ENCODE measurements at regions not wholly inside any gene's neighbourhood (a gene's known extent, or its start where the extent isn't known, plus 50 kb on each side); places are given as distances from the start of the nearest gene placed in this dataset.

DNA sequence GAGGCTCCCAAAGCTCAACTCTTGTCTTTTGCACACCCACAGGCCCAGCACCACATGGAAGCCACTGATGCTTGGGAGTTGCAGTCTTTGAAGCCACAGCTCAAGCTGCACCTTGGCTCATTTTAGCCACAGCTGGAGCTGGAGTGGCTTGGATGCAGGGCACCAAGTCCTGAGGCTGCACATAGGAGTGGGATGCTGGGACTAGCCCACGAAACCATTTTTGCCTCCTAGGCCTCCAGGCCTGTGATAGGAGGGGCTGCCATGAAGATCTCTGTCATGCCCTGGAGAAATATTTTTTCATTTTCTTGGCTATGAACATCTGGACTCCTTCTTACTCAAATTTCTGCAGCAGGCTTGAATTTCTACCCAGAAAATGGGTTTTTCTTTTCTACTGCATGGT is 438.5 kb upstream of the TNC start (continued):
- TF ChIP-seq, protein P1, sequence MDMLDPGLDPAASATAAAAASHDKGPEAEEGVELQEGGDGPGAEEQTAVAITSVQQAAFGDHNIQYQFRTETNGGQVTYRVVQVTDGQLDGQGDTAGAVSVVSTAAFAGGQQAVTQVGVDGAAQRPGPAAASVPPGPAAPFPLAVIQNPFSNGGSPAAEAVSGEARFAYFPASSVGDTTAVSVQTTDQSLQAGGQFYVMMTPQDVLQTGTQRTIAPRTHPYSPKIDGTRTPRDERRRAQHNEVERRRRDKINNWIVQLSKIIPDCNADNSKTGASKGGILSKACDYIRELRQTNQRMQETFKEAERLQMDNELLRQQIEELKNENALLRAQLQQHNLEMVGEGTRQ (IDR thresholded peaks at IDR 0.05; ENCODE audit: borderline replicate concordance, low read depth, low read length) = no peak
- TF ChIP-seq GABPA (IDR thresholded peaks at IDR 0.05; ENCODE audit: low read depth) (no peak), NFIC (IDR thresholded peaks at IDR 0.05; ENCODE audit: borderline replicate concordance) (no peak)
- TF ChIP-seq, protein P2, sequence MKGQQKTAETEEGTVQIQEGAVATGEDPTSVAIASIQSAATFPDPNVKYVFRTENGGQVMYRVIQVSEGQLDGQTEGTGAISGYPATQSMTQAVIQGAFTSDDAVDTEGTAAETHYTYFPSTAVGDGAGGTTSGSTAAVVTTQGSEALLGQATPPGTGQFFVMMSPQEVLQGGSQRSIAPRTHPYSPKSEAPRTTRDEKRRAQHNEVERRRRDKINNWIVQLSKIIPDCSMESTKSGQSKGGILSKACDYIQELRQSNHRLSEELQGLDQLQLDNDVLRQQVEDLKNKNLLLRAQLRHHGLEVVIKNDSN (IDR thresholded peaks at IDR 0.05; ENCODE audit: borderline replicate concordance, low read depth) = no peak

DNA sequence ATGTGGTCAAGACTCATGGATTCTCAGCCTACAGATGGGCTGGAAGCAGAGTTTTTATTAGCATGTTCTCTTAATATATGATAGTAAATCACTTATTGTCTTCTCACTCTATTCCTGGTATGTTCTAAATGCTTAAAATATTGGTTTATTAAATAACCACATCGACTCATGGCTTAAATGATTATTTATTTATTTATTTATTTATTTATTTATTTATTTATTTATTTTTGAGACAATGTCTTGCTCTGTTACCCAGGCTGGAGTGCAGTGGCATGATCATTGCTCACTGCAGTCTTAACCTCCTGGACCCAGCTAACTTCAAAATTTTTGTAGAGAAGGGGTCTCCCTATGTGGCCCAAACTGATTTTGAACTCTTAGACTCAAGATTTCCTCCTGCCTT is 457.2 kb upstream of the TNC start:
- H3K27ac ChIP-seq (ENCODE audit: low read depth in 2 of 2, low read length in 1 of 2) = no peak overlapping the region
- H4K20me1 ChIP-seq (ENCODE audit: insufficient read depth) = no peaks in the 10 kb centered on the region
- no peak overlapping the region for H3K4me2 ChIP-seq
- no peaks in the 10 kb centered on the region for H3K9me3 ChIP-seq
- peaks cover 3% of the 10 kb centered on the region for H3F3A ChIP-seq (replicated peaks; ENCODE audit: insufficient read depth)
- H2AFZ ChIP-seq (ENCODE audit: low read depth) = no peak overlapping the region
- H3K4me3 ChIP-seq (ENCODE audit: low read depth in 2 of 2, low read length in 1 of 2) = no peak overlapping the region
- H3K9ac ChIP-seq = no peak overlapping the region
- no peaks in the 10 kb centered on the region for H3K27me3 ChIP-seq (ENCODE audit: insufficient read depth)
- H3K79me2 ChIP-seq (ENCODE audit: insufficient read depth) = no peaks in the 10 kb centered on the region
- ChIA-PET CTCF (interaction anchor here (0.9 to 1.1 kb wide), 3 partner anchors 10 to 998 kb away, joined by 3 to 4 read pairs (median 3); no protein-coding TSS in a partner anchor), POLR2A (no interaction called here)
- 19% methylated on average over 1 of the region's 1 CpG for WGBS (ENCODE audit: low lambda C conversion rate)
- H3K4me1 ChIP-seq (ENCODE audit: control insufficient read depth in 1 of 2, insufficient read depth in 2 of 2, low read depth in 1 of 2, low read length in 1 of 2) = no peaks in the 10 kb centered on the region
- no peaks in the 10 kb centered on the region for H3K9me2 ChIP-seq
- DNase-seq = no peak
- no peaks in the 10 kb centered on the region for H3K36me3 ChIP-seq (replicated peaks in 1 of 2; ENCODE audit: control insufficient read depth in 1 of 2, insufficient read depth in 2 of 2, low read length in 1 of 2)
- TF ChIP-seq NRF1 (IDR thresholded peaks at IDR 0.05; ENCODE audit: low read depth, low read length) = no peak
- TF ChIP-seq POLR2AphosphoS5 (IDR thresholded peaks at IDR 0.05; ENCODE audit: low read depth, low read length) = no peak
- TF ChIP-seq, protein P2 (IDR thresholded peaks at IDR 0.05; ENCODE audit: borderline replicate concordance, low read depth) = no peak
- TF ChIP-seq MEF2A (IDR thresholded peaks at IDR 0.05; ENCODE audit: borderline replicate concordance, low read depth) = no peak
- TF ChIP-seq EP300 (IDR thresholded peaks at IDR 0.05; ENCODE audit: borderline replicate concordance in 1 of 2, low read depth in 1 of 2, low read length in 1 of 2) = no peak
- TF ChIP-seq JUND (IDR thresholded peaks at IDR 0.05) = no peak
- no peak for TF ChIP-seq RAD21 (IDR thresholded peaks at IDR 0.05; ENCODE audit: low read length)
- TF ChIP-seq, protein P3, sequence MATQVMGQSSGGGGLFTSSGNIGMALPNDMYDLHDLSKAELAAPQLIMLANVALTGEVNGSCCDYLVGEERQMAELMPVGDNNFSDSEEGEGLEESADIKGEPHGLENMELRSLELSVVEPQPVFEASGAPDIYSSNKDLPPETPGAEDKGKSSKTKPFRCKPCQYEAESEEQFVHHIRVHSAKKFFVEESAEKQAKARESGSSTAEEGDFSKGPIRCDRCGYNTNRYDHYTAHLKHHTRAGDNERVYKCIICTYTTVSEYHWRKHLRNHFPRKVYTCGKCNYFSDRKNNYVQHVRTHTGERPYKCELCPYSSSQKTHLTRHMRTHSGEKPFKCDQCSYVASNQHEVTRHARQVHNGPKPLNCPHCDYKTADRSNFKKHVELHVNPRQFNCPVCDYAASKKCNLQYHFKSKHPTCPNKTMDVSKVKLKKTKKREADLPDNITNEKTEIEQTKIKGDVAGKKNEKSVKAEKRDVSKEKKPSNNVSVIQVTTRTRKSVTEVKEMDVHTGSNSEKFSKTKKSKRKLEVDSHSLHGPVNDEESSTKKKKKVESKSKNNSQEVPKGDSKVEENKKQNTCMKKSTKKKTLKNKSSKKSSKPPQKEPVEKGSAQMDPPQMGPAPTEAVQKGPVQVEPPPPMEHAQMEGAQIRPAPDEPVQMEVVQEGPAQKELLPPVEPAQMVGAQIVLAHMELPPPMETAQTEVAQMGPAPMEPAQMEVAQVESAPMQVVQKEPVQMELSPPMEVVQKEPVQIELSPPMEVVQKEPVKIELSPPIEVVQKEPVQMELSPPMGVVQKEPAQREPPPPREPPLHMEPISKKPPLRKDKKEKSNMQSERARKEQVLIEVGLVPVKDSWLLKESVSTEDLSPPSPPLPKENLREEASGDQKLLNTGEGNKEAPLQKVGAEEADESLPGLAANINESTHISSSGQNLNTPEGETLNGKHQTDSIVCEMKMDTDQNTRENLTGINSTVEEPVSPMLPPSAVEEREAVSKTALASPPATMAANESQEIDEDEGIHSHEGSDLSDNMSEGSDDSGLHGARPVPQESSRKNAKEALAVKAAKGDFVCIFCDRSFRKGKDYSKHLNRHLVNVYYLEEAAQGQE (IDR thresholded peaks at IDR 0.05; ENCODE audit: low read depth, low read length) = no peak
- TF ChIP-seq, protein P4, sequence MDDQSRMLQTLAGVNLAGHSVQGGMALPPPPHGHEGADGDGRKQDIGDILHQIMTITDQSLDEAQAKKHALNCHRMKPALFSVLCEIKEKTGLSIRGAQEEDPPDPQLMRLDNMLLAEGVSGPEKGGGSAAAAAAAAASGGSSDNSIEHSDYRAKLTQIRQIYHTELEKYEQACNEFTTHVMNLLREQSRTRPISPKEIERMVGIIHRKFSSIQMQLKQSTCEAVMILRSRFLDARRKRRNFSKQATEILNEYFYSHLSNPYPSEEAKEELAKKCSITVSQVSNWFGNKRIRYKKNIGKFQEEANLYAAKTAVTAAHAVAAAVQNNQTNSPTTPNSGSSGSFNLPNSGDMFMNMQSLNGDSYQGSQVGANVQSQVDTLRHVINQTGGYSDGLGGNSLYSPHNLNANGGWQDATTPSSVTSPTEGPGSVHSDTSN (IDR thresholded peaks at IDR 0.05) = no peak
- no peak for TF ChIP-seq SMC3 (IDR thresholded peaks at IDR 0.05; ENCODE audit: low read depth, low read length)
- no peak for TF ChIP-seq ELF1 (IDR thresholded peaks at IDR 0.05)
- TF ChIP-seq, protein P5, sequence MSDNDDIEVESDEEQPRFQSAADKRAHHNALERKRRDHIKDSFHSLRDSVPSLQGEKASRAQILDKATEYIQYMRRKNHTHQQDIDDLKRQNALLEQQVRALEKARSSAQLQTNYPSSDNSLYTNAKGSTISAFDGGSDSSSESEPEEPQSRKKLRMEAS (IDR thresholded peaks at IDR 0.05; ENCODE audit: low read depth) = no peak
- TF ChIP-seq FOXM1 (IDR thresholded peaks at IDR 0.05; ENCODE audit: low read depth) = no peak
- no peak for TF ChIP-seq TCF12 (IDR thresholded peaks at IDR 0.05)
- no peak for TF ChIP-seq FOSL2 (IDR thresholded peaks at IDR 0.05; ENCODE audit: borderline replicate concordance, low read depth)
- TF ChIP-seq, protein P6, sequence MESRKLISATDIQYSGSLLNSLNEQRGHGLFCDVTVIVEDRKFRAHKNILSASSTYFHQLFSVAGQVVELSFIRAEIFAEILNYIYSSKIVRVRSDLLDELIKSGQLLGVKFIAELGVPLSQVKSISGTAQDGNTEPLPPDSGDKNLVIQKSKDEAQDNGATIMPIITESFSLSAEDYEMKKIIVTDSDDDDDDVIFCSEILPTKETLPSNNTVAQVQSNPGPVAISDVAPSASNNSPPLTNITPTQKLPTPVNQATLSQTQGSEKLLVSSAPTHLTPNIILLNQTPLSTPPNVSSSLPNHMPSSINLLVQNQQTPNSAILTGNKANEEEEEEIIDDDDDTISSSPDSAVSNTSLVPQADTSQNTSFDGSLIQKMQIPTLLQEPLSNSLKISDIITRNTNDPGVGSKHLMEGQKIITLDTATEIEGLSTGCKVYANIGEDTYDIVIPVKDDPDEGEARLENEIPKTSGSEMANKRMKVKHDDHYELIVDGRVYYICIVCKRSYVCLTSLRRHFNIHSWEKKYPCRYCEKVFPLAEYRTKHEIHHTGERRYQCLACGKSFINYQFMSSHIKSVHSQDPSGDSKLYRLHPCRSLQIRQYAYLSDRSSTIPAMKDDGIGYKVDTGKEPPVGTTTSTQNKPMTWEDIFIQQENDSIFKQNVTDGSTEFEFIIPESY (IDR thresholded peaks at IDR 0.05; ENCODE audit: borderline replicate concordance, low read depth) = no peak
- TF ChIP-seq NFIC (IDR thresholded peaks at IDR 0.05; ENCODE audit: borderline replicate concordance) = no peak
- no peak for TF ChIP-seq CHD2 (IDR thresholded peaks at IDR 0.05; ENCODE audit: low read length, partially characterized antibody)
- no peak for TF ChIP-seq GATA2 (CRISPR knock-in tag; IDR thresholded peaks at IDR 0.05)

All from SK-N-SH (cell line).